Testis (tissue), 2 donors: ENCODE measurements at regions not wholly inside any gene's neighbourhood (a gene's known extent, or its start where the extent isn't known, plus 50 kb on each side); places are given as distances from the start of the nearest gene placed in this dataset.

Source experiments
- POLR2A ChIP-seq: fragments of 450-650 bp; IDR thresholded peaks from one replicate; pipeline ENCODE4 v1.6.1; 2017; ENCODE audit warnings: antibody characterized with exemption, mild to moderate bottlenecking, moderate library complexity
- TF ChIP-seq, protein P1 (sequence below), 3 experiments: fragments of 450-650 bp in 2 of 3; fragments of 200-600 bp in 1 of 3; sonication (generic) in 1 of 3; IDR thresholded peaks; one replicate each; pipeline ENCODE4 v1.5.1; 2016 to 2019; ENCODE audit warnings: antibody characterized with exemption in 3 of 3, mild to moderate bottlenecking in 2 of 3, moderate library complexity in 1 of 3

- TF ChIP-seq, protein P1, sequence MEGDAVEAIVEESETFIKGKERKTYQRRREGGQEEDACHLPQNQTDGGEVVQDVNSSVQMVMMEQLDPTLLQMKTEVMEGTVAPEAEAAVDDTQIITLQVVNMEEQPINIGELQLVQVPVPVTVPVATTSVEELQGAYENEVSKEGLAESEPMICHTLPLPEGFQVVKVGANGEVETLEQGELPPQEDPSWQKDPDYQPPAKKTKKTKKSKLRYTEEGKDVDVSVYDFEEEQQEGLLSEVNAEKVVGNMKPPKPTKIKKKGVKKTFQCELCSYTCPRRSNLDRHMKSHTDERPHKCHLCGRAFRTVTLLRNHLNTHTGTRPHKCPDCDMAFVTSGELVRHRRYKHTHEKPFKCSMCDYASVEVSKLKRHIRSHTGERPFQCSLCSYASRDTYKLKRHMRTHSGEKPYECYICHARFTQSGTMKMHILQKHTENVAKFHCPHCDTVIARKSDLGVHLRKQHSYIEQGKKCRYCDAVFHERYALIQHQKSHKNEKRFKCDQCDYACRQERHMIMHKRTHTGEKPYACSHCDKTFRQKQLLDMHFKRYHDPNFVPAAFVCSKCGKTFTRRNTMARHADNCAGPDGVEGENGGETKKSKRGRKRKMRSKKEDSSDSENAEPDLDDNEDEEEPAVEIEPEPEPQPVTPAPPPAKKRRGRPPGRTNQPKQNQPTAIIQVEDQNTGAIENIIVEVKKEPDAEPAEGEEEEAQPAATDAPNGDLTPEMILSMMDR (IDR thresholded peaks at IDR 0.05) = no peak
- no peak for TF ChIP-seq POLR2A
Observed at GRCh38 chr4:134421734-134422133, 220.1 kb upstream of the PABPC4L start.
